Nephron (organoid): ENCODE measurements at regions not wholly inside any gene's neighbourhood (a gene's known extent, or its start where the extent isn't known, plus 50 kb on each side); places are given as distances from the start of the nearest gene placed in this dataset.
A peak's percentile ranks its signal among the peaks of the same experiment; 100 is the strongest.

ENCODE experiments used
- H3K27ac Mint-ChIP-seq, 3 experiments: 2 replicates each; pipeline ENCODE4 v1.8.0; 2020; ENCODE audit warnings: mixed read lengths in 3 of 3, mild to moderate bottlenecking in 2 of 3, moderate library complexity in 1 of 3
- H3K27me3 Mint-ChIP-seq: 2 replicates; pipeline ENCODE4 v1.8.0; 2021; ENCODE audit warnings: low read depth, mild to moderate bottlenecking, moderate library complexity, mixed read lengths
- H3K36me3 Mint-ChIP-seq: 2 replicates; pipeline ENCODE4 v1.8.0; 2020; ENCODE audit warnings: low read depth, mixed read lengths
- H3K4me1 Mint-ChIP-seq: 2 replicates; pipeline ENCODE4 v1.8.0; 2020; ENCODE audit warnings: mixed read lengths
- H3K4me3 Mint-ChIP-seq, 3 experiments: 2 replicates each; pipeline ENCODE4 v1.8.0; 2020; ENCODE audit warnings: mild to moderate bottlenecking in 3 of 3, mixed read lengths in 3 of 3, moderate library complexity in 2 of 3
- H3K9me3 Mint-ChIP-seq: 2 replicates; pipeline ENCODE4 v1.8.0; 2020; ENCODE audit warnings: mixed read lengths
- TF ChIP-seq, protein P1 (sequence below), 3 experiments: fragments of 200-600 bp; sonication (generic); IDR thresholded peaks; one replicate each; pipeline ENCODE4 v1.5.0; 2021; ENCODE audit warnings: antibody characterized with exemption in 3 of 3; ENCODE audit not compliant: unreplicated experiment in 3 of 3

DNA sequence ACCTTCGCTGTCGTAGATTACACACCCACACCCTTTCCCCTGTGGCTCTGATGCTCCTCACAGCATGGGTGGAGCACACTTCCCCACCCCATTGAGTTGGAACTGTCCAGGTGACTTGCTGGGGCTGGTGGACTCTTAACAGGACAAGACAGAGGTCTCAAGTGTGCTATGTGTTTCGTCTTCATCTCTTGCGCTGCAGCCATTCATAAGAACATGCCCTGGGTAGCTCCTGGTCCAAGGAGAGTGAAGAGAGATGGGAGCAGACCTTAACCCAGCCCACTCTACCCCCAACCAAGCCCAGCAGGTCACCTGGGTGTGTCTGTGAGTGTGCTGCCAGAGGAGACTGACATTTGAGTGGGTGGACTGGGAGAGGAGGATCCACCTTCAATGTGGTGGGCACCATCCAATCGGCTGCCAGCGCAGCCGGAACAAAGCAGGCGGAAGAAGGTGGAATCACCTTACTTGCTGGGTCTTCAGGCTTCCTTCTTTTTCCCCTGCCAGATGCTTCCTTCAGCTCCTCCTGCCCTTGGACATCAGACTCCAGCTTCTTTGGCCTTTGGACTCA is 112.4 kb downstream of the HTR5A start:
- Mint-ChIP-seq H3K27ac (no peak overlapping the region), H3K27me3 (peaks cover 4% of the 10 kb centered on the region), H3K4me1 (no peaks in the 10 kb centered on the region), H3K36me3 (peaks cover 6% of the 10 kb centered on the region), H3K4me3 (no peak overlapping the region), H3K9me3 (peaks cover 60% of the 10 kb centered on the region)
- TF ChIP-seq, protein P1, sequence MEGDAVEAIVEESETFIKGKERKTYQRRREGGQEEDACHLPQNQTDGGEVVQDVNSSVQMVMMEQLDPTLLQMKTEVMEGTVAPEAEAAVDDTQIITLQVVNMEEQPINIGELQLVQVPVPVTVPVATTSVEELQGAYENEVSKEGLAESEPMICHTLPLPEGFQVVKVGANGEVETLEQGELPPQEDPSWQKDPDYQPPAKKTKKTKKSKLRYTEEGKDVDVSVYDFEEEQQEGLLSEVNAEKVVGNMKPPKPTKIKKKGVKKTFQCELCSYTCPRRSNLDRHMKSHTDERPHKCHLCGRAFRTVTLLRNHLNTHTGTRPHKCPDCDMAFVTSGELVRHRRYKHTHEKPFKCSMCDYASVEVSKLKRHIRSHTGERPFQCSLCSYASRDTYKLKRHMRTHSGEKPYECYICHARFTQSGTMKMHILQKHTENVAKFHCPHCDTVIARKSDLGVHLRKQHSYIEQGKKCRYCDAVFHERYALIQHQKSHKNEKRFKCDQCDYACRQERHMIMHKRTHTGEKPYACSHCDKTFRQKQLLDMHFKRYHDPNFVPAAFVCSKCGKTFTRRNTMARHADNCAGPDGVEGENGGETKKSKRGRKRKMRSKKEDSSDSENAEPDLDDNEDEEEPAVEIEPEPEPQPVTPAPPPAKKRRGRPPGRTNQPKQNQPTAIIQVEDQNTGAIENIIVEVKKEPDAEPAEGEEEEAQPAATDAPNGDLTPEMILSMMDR (IDR thresholded peaks at IDR 0.05; ENCODE audit: unreplicated experiment in 3 of 3) = no peak

DNA sequence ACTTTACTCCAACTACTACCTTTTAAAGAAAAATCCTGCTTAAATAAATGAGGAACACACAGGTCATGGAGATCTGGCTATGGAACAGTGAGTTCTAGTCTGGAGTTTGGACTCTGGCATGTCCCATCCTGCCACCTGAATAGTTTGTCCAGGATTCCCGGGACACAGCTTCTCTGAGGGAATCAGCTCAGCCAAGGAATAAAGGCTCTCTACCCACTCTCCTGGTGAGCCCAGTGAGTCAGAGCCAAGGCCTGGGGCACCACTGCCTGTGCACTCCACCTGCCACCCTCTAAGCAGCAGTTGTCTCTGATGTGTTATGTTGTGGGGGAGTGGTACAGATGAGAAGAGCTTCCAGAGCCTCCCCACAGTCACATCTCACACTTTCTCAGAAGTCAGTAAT is 113.5 kb downstream of the HTR5A start:
- Mint-ChIP-seq H3K4me3 (no peak overlapping the region), H3K4me1 (no peaks in the 10 kb centered on the region), H3K27me3 (peaks cover 8% of the 10 kb centered on the region), H3K9me3 (peaks cover 56% of the 10 kb centered on the region), H3K36me3 (peaks cover 6% of the 10 kb centered on the region), H3K27ac (no peak overlapping the region)
- TF ChIP-seq, protein P1 (IDR thresholded peaks at IDR 0.05; ENCODE audit: unreplicated experiment in 3 of 3) = no peak

DNA sequence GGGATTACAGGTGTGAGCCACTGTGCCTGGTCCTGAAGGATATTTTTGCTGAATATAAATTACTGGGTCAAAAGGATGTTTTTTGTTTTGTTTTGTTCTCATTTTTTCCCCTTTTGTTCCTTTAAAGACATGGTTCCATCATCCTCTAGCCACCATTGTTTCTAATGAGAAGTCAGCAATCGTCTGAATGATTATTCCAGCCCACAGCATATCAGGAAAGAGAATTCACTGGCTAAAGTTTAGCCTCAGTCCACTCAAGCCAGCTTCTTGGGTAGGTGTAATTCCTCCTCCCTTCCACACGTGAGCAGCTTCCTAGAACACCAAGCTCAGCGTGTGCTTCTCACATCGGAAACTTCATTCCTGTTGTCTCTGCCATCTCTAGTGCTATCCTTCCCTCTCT is 112.8 kb upstream of the INSIG1 start:
- peaks cover 6% of the 10 kb centered on the region for H3K36me3 Mint-ChIP-seq
- H3K4me1 Mint-ChIP-seq = no peaks in the 10 kb centered on the region
- peaks cover 16% of the 10 kb centered on the region for H3K27me3 Mint-ChIP-seq
- peaks cover 56% of the 10 kb centered on the region for H3K9me3 Mint-ChIP-seq
- TF ChIP-seq, protein P1 (IDR thresholded peaks at IDR 0.05; ENCODE audit: unreplicated experiment in 3 of 3) = no peak
- H3K4me3 Mint-ChIP-seq = no peak overlapping the region
- H3K27ac Mint-ChIP-seq = no peak overlapping the region

DNA sequence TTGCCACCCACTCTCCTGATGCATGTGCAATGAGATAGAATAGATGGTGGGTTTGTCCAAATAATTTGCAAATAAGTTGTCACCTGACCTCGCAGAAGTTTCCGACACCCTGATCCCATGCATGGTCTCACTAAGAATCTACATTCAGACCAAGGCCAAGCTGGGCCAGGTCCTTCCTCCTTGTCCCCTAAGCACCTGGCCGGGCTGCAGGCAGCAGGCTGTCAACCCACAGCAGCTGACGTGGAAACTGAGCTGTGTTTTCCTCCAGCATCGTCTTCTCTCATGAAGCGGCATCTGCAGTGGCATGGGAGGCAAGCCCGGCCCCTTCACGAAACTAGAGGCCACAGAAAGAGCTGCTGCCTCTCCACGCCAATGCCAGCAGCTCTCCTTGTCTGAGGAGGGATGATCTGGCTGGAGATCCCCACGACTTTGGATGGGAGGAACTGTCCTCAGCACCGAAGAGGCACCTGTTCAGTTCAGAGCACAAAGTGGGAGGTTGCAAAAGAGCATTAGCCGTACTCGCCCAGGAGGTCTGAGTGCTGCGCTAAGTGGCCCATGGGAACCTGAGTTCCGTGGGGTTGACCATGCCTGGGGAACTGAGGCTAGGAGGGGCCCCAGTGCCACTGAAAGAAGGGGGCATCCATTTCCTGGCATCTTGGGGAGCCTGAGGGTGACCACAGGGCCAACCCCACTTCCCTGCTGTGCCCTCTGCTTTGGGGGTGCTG is 110.5 kb upstream of the INSIG1 start:
- no peaks in the 10 kb centered on the region for H3K4me1 Mint-ChIP-seq
- TF ChIP-seq, protein P1 (IDR thresholded peaks at IDR 0.05; ENCODE audit: unreplicated experiment in 3 of 3) = no peak
- peaks cover 53% of the 10 kb centered on the region for H3K9me3 Mint-ChIP-seq

DNA sequence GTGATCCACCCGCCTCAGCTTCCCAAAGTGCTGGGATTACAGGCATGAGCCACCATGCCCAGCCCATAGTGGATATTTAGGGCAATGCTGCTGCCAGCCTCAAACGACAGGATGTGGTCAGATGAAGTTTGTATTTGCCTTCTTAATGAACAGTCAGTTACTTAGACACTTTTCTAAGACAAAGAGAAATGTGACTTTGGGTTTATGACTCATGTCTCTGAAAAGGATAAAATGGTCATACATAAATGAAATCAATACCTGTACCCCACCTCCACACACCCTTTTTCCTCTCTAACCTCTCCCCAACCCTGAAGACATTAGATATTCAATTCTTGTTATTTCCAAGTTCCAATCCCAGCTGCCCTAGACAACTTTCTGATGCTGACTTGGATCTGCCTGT is 109.3 kb upstream of the INSIG1 start:
- Mint-ChIP-seq H3K9me3 (peaks cover 48% of the 10 kb centered on the region), H3K4me1 (no peaks in the 10 kb centered on the region), H3K27me3 (peaks cover 32% of the 10 kb centered on the region), H3K27ac (peak overlapping the region in 1 of 3 experiments; percentile 18), H3K36me3 (peaks cover 6% of the 10 kb centered on the region), H3K4me3 (no peak overlapping the region)
- TF ChIP-seq, protein P1 (IDR thresholded peaks at IDR 0.05; ENCODE audit: unreplicated experiment in 3 of 3) = no peak

More for the DNA sequence above, 110.5 kb upstream of the INSIG1 start:
- H3K27me3 Mint-ChIP-seq = peaks cover 25% of the 10 kb centered on the region
- H3K36me3 Mint-ChIP-seq = peaks cover 6% of the 10 kb centered on the region
- H3K4me3 Mint-ChIP-seq = no peak overlapping the region
- no peak overlapping the region for H3K27ac Mint-ChIP-seq
